Erythroblast (primary cell): ENCODE measurements at regions not wholly inside any gene's neighbourhood (a gene's known extent, or its start where the extent isn't known, plus 50 kb on each side); places are given as distances from the start of the nearest gene placed in this dataset.

Experiments
- GATA1 ChIP-seq: IDR thresholded peaks from 2 replicates; pipeline ENCODE4 v1.6.1; 2011; ENCODE audit warnings: low read depth, mild to moderate bottlenecking, control low read depth, low read length, moderate library complexity
- POLR2A ChIP-seq: IDR thresholded peaks from 2 replicates; pipeline ENCODE4 v1.6.1; 2011; ENCODE audit warnings: mild to moderate bottlenecking, low read length

DNA sequence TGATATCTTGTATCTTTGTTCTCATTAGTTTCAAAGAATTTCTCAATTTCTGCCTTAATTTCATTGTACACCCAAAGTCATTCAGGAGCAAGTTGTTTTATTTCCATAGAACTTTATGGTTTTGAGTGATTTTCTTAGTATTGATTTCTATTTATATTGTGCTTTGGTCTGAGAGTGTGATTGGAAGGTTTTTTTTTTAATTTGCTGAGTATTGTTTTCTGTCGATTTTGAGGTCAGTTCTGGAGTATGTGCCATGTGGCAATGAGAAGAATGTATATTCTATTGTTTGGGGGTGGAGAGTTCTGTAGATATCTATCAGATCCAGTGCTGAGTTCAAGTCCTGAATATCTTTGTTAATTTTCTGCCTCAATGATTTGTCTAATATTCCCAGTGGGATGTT lies 138.4 kb downstream of the MOBP start:
- TF ChIP-seq POLR2A = no peak
- TF ChIP-seq GATA1 = no peak
